Keratinocyte (primary cell): ENCODE measurements at regions not wholly inside any gene's neighbourhood (a gene's known extent, or its start where the extent isn't known, plus 50 kb on each side); places are given as distances from the start of the nearest gene placed in this dataset.

Source experiments
- DNase-seq: peaks from one replicate; pipeline ENCODE4 v3.0.0-alpha.2; 2011; ENCODE audit warnings: low read depth, missing footprints, low spot score
- FAIRE-seq: peaks from 2 replicates; lab custom pipeline; 2011; peaks lifted over from hg19 to GRCh38; lab: Jason Lieb, UNC
- H2AFZ ChIP-seq: 2 replicates; pipeline ENCODE4 v1.6.0; 2012; ENCODE audit warnings: low read length, control low read depth, inconsistent platforms; ENCODE audit not compliant: control insufficient read depth
- H3K27ac ChIP-seq: 2 replicates; pipeline ENCODE4 v1.5.1; 2011; ENCODE audit warnings: low read length; ENCODE audit not compliant: control insufficient read depth, insufficient read depth
- H3K27me3 ChIP-seq: 3 replicates; pipeline ENCODE4 v1.6.0; 2011; ENCODE audit warnings: low read length; ENCODE audit not compliant: control insufficient read depth, insufficient read depth; ENCODE audit errors: extremely low read depth
- H3K36me3 ChIP-seq, 2 experiments: 2 replicates in 1 of 2; 3 replicates in 1 of 2; pipeline ENCODE4 v1.5.1; 2011; ENCODE audit warnings: low read length in 2 of 2, mild to moderate bottlenecking in 1 of 2; ENCODE audit not compliant: control insufficient read depth in 2 of 2, insufficient read depth in 2 of 2; ENCODE audit errors: extremely low read depth in 1 of 2
- H3K4me1 ChIP-seq: 3 replicates; pipeline ENCODE4 v1.5.1; 2011; ENCODE audit warnings: low read length; ENCODE audit not compliant: control insufficient read depth, insufficient read depth; ENCODE audit errors: extremely low read depth
- H3K4me2 ChIP-seq: 3 replicates; pipeline ENCODE4 v1.6.0; 2011; ENCODE audit warnings: low read depth, low read length; ENCODE audit not compliant: control insufficient read depth, insufficient read depth; ENCODE audit errors: extremely low read depth
- H3K4me3 ChIP-seq, 3 experiments: fragments of 200-600 bp in 1 of 3; sonication (generic) in 1 of 3; 2 replicates in 2 of 3; 3 replicates in 1 of 3; pipeline ENCODE4 v1.5.1; 2011 to 2016; ENCODE audit warnings: low read length in 3 of 3, mild to moderate bottlenecking in 3 of 3, control low read depth in 2 of 3, inconsistent platforms in 1 of 3, low read depth in 1 of 3, mixed read lengths in 1 of 3, mixed run types in 1 of 3, moderate library complexity in 1 of 3; ENCODE audit not compliant: control insufficient read depth in 2 of 3, insufficient read depth in 2 of 3; ENCODE audit errors: extremely low read depth in 1 of 3
- H3K79me2 ChIP-seq: 2 replicates; pipeline ENCODE4 v1.6.0; 2012; ENCODE audit warnings: low read length; ENCODE audit not compliant: control insufficient read depth, insufficient read depth
- H3K9ac ChIP-seq: 3 replicates; pipeline ENCODE4 v1.6.0; 2011; ENCODE audit warnings: low read length; ENCODE audit not compliant: control insufficient read depth, insufficient read depth; ENCODE audit errors: extremely low read depth
- H3K9me1 ChIP-seq: 3 replicates; pipeline ENCODE4 v1.6.0; 2011; ENCODE audit warnings: low read length; ENCODE audit not compliant: control insufficient read depth, insufficient read depth; ENCODE audit errors: extremely low read depth
- H3K9me3 ChIP-seq: 2 replicates; pipeline ENCODE4 v1.5.1; 2012; ENCODE audit warnings: low read depth, low read length; ENCODE audit not compliant: control insufficient read depth
- H4K20me1 ChIP-seq: 3 replicates; pipeline ENCODE4 v1.6.0; 2011; ENCODE audit warnings: low read length; ENCODE audit not compliant: control insufficient read depth, insufficient read depth; ENCODE audit errors: extremely low read depth
- EZH2 ChIP-seq: IDR thresholded peaks from one replicate; pipeline ENCODE4 v1.6.1; 2012; ENCODE audit warnings: inconsistent platforms, mild to moderate bottlenecking, low read length, moderate library complexity
- dilution Hi-C: fragments of 300-500 bp; cut with MboI; formaldehyde crosslinking; loops from one replicate; pipeline ENCODE4 v1.7.0; 2020; ENCODE audit warnings: low sequenced_read_pairs; ENCODE audit not compliant: extremely low pct_ligation_motif_present
- TF ChIP-seq, protein P1 (sequence below), 3 experiments: IDR thresholded peaks in 1 of 3; conservative IDR thresholded peaks in 1 of 3; optimal IDR thresholded peaks in 1 of 3; 2 replicates in 2 of 3; 3 replicates in 1 of 3; pipeline versions ENCODE3 to v1.5.1; 2011; ENCODE audit warnings: low read length in 3 of 3, mild to moderate bottlenecking in 3 of 3, moderate library complexity in 2 of 3, control low read depth in 1 of 3, inconsistent platforms in 1 of 3; ENCODE audit not compliant: insufficient read depth in 2 of 3; ENCODE audit errors: extremely low read depth in 1 of 3

DNA sequence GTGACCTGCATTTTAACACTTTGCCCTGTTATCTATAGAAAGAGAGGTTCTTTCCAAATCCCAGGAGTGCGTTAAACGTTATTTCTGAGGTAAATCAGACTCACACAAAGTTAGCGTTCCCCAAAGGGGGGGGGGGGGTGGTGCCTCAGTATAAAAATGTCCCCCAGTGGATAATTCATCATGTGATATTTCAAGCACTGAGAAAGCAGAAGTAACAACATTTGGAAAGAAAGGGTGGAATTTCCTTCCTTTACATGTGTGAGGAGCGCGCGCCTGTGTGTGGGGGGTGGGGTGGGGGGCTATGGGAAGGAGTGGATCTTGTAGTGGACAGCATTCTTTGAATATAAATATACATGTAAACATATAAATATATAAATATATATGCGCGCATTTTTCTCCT is 630.9 kb downstream of the NYAP2 start:
- TF ChIP-seq EZH2: no peak
- TF ChIP-seq, protein P1, sequence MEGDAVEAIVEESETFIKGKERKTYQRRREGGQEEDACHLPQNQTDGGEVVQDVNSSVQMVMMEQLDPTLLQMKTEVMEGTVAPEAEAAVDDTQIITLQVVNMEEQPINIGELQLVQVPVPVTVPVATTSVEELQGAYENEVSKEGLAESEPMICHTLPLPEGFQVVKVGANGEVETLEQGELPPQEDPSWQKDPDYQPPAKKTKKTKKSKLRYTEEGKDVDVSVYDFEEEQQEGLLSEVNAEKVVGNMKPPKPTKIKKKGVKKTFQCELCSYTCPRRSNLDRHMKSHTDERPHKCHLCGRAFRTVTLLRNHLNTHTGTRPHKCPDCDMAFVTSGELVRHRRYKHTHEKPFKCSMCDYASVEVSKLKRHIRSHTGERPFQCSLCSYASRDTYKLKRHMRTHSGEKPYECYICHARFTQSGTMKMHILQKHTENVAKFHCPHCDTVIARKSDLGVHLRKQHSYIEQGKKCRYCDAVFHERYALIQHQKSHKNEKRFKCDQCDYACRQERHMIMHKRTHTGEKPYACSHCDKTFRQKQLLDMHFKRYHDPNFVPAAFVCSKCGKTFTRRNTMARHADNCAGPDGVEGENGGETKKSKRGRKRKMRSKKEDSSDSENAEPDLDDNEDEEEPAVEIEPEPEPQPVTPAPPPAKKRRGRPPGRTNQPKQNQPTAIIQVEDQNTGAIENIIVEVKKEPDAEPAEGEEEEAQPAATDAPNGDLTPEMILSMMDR (optimal IDR thresholded peaks at IDR 0.05 in 1 of 3, IDR thresholded peaks at IDR 0.05 in 1 of 3, conservative IDR thresholded peaks at IDR 0.05 in 1 of 3; ENCODE audit: extremely low read depth in 1 of 3, insufficient read depth in 2 of 3, low read length in 3 of 3): no peak
- no peak overlapping the region for H3K9ac ChIP-seq
- H3K4me2 ChIP-seq: no peak overlapping the region

DNA sequence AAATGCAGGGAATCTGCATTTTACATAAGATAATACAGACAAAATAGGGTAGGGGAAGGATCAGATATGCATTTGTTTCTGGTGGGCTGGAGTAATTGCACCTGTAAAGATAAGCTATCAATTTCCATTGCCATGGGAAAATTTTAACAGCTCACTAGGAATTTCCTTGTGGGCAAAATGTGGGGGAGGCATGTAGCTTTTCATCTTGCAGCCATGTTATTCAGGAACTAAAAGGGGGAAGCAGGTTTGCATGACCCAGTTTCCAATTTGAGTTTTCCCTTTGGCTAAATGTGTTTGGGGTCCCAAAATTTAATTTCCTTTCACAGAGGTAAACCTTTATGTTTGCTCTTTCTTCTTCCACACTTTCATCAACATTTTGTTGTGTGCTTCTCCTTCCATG is 624.4 kb downstream of the NYAP2 start:
- DNase-seq (no peak), FAIRE-seq (no peak)
- H3K4me3 ChIP-seq: no peak overlapping the region
- no peak overlapping the region for H2AFZ ChIP-seq
- H3K9me1 ChIP-seq: no peaks in the 10 kb centered on the region
- dilution Hi-C loops: no loop called here
- H3K36me3 ChIP-seq: no peaks in the 10 kb centered on the region
- no peaks in the 10 kb centered on the region for H4K20me1 ChIP-seq
- no peaks in the 10 kb centered on the region for H3K9me3 ChIP-seq
- no peaks in the 10 kb centered on the region for H3K79me2 ChIP-seq
- no peaks in the 10 kb centered on the region for H3K4me1 ChIP-seq
- H3K9ac ChIP-seq: no peak overlapping the region
- H3K27ac ChIP-seq: no peak overlapping the region
- TF ChIP-seq, protein P1 (optimal IDR thresholded peaks at IDR 0.05 in 1 of 3, IDR thresholded peaks at IDR 0.05 in 1 of 3, conservative IDR thresholded peaks at IDR 0.05 in 1 of 3; ENCODE audit: extremely low read depth in 1 of 3, insufficient read depth in 2 of 3, low read length in 3 of 3): no peak
- no peak for TF ChIP-seq EZH2
- H3K4me2 ChIP-seq: no peak overlapping the region
- H3K27me3 ChIP-seq: no peaks in the 10 kb centered on the region

More for the DNA sequence above, 630.9 kb downstream of the NYAP2 start:
- dilution Hi-C loops: no loop called here
- DNase-seq (no peak), FAIRE-seq (no peak)
- no peaks in the 10 kb centered on the region for H3K36me3 ChIP-seq
- no peaks in the 10 kb centered on the region for H3K9me1 ChIP-seq
- no peaks in the 10 kb centered on the region for H3K27me3 ChIP-seq
- H3K79me2 ChIP-seq: no peaks in the 10 kb centered on the region
- no peaks in the 10 kb centered on the region for H4K20me1 ChIP-seq
- no peak overlapping the region for H2AFZ ChIP-seq
- H3K9me3 ChIP-seq: no peaks in the 10 kb centered on the region
- no peak overlapping the region for H3K27ac ChIP-seq
- peaks cover 8% of the 10 kb centered on the region for H3K4me1 ChIP-seq
- H3K4me3 ChIP-seq: no peak overlapping the region
